H9 (cell line): ENCODE measurements at regions not wholly inside any gene's neighbourhood (a gene's known extent, or its start where the extent isn't known, plus 50 kb on each side); places are given as distances from the start of the nearest gene placed in this dataset.

Source experiments
- DNase-seq: peaks from one replicate; pipeline ENCODE4 v3.0.0-alpha.2; 2017
- H2AFZ ChIP-seq: one replicate; pipeline ENCODE4 v1.6.1; 2013; ENCODE audit warnings: mild to moderate bottlenecking, low read length, control low read depth, moderate library complexity
- H2AK5ac ChIP-seq: 2 replicates; pipeline ENCODE4 v1.6.1; 2013; ENCODE audit warnings: low read length, control low read depth, mixed read lengths; ENCODE audit not compliant: insufficient read length
- H2BK120ac ChIP-seq: one replicate; pipeline ENCODE4 v1.6.1; 2013; ENCODE audit warnings: low read depth, mild to moderate bottlenecking, low read length, control low read depth, inconsistent platforms; ENCODE audit not compliant: poor library complexity, severe bottlenecking
- H2BK12ac ChIP-seq: 2 replicates; pipeline ENCODE4 v1.6.1; 2013; ENCODE audit warnings: low read length, control low read depth, mixed read lengths, low read depth; ENCODE audit not compliant: insufficient read length
- H2BK15ac ChIP-seq: 2 replicates; pipeline ENCODE4 v1.6.1; 2013; ENCODE audit warnings: low read depth, low read length, control low read depth
- H2BK20ac ChIP-seq: one replicate; pipeline ENCODE4 v1.6.1; 2013; ENCODE audit warnings: low read depth, mild to moderate bottlenecking, low read length, control low read depth, inconsistent platforms; ENCODE audit not compliant: poor library complexity, severe bottlenecking
- H2BK5ac ChIP-seq: 2 replicates; pipeline ENCODE4 v1.6.1; 2013; ENCODE audit warnings: low read length, control low read depth, mixed read lengths; ENCODE audit not compliant: insufficient read length
- H3K14ac ChIP-seq: 2 replicates; pipeline ENCODE4 v1.6.1; 2013; ENCODE audit warnings: low read length, control low read depth; ENCODE audit not compliant: insufficient read depth
- H3K18ac ChIP-seq: 2 replicates; pipeline ENCODE4 v1.6.1; 2013; ENCODE audit warnings: low read depth, mild to moderate bottlenecking, mixed read lengths, low read length, control low read depth; ENCODE audit not compliant: insufficient read length
- H3K23ac ChIP-seq: 2 replicates; pipeline ENCODE4 v1.6.1; 2013; ENCODE audit warnings: low read length, control low read depth, mixed read lengths, low read depth; ENCODE audit not compliant: insufficient read length
- H3K23me2 ChIP-seq: 2 replicates; pipeline ENCODE4 v1.6.1; 2013; ENCODE audit warnings: low read depth, mild to moderate bottlenecking, mixed read lengths, low read length, control low read depth; ENCODE audit not compliant: insufficient read length, poor library complexity, severe bottlenecking
- H3K27ac ChIP-seq: 2 replicates; pipeline ENCODE4 v1.5.1; 2013; ENCODE audit warnings: low read length, control low read depth, mixed read lengths, low read depth; ENCODE audit not compliant: insufficient read length
- H3K27me3 ChIP-seq: 2 replicates; pipeline ENCODE4 v1.6.1; 2013; ENCODE audit warnings: low read length, control low read depth, inconsistent platforms; ENCODE audit not compliant: insufficient read depth
- H3K4ac ChIP-seq: 2 replicates; pipeline ENCODE4 v1.6.1; 2013; ENCODE audit warnings: low read depth, mild to moderate bottlenecking, control low read depth, inconsistent platforms, low read length, moderate library complexity
- H3K4me1 ChIP-seq: 2 replicates; pipeline ENCODE4 v1.6.1; 2013; ENCODE audit warnings: low read length, control low read depth, inconsistent platforms; ENCODE audit not compliant: insufficient read depth
- H3K4me2 ChIP-seq: 2 replicates; pipeline ENCODE4 v1.6.1; 2013; ENCODE audit warnings: low read length, control low read depth, mixed read lengths; ENCODE audit not compliant: insufficient read length, insufficient read depth
- H3K56ac ChIP-seq: 2 replicates; pipeline ENCODE4 v1.6.1; 2013; ENCODE audit warnings: low read depth, mild to moderate bottlenecking, mixed read lengths, low read length, control low read depth; ENCODE audit not compliant: insufficient read length
- H3K79me1 ChIP-seq: 2 replicates; pipeline ENCODE4 v1.6.1; 2013; ENCODE audit warnings: low read depth, mild to moderate bottlenecking, moderate library complexity, low read length, control low read depth, inconsistent platforms; ENCODE audit not compliant: insufficient read depth, poor library complexity, severe bottlenecking
- H3K79me2 ChIP-seq: 2 replicates; pipeline ENCODE4 v1.6.1; 2013; ENCODE audit warnings: low read length, control low read depth, inconsistent platforms; ENCODE audit not compliant: insufficient read depth
- H3K9ac ChIP-seq: 2 replicates; pipeline ENCODE4 v1.6.1; 2013; ENCODE audit warnings: low read length, control low read depth, mixed read lengths; ENCODE audit not compliant: insufficient read length; ENCODE audit errors: extremely low read depth
- H3K9me3 ChIP-seq: one replicate; pipeline ENCODE4 v1.6.1; 2013; ENCODE audit warnings: low read depth, low read length, inconsistent platforms; ENCODE audit not compliant: control insufficient read depth
- H3T11ph ChIP-seq: one replicate; pipeline ENCODE4 v1.6.1; 2013; ENCODE audit warnings: mild to moderate bottlenecking, low read length, control low read depth, inconsistent platforms
- H4K20me1 ChIP-seq: one replicate; pipeline ENCODE4 v1.6.1; 2013; ENCODE audit not compliant: control insufficient read depth, insufficient read length, insufficient read depth
- H4K5ac ChIP-seq: 2 replicates; pipeline ENCODE4 v1.6.1; 2013; ENCODE audit warnings: low read depth, mild to moderate bottlenecking, mixed read lengths, low read length, control low read depth; ENCODE audit not compliant: insufficient read length
- H4K8ac ChIP-seq: replicated peaks from 2 replicates; pipeline ENCODE4 v1.6.1; 2013; ENCODE audit warnings: low read length, control low read depth, mixed read lengths, low read depth; ENCODE audit not compliant: insufficient read length
- H4K91ac ChIP-seq: 2 replicates; pipeline ENCODE4 v1.6.1; 2013; ENCODE audit warnings: low read depth, mild to moderate bottlenecking, moderate library complexity, mixed read lengths, low read length, control low read depth; ENCODE audit not compliant: insufficient read length
- H3K27ac Mint-ChIP-seq, 3 experiments: 2 replicates in 2 of 3; 3 replicates in 1 of 3; pipeline ENCODE4 v1.8.0; 2020 to 2021; ENCODE audit warnings: mixed read lengths in 3 of 3, mild to moderate bottlenecking in 1 of 3, moderate library complexity in 1 of 3
- H3K27me3 Mint-ChIP-seq: 2 replicates; pipeline ENCODE4 v1.8.0; 2021; ENCODE audit warnings: low read depth, mild to moderate bottlenecking, moderate library complexity, mixed read lengths
- H3K36me3 Mint-ChIP-seq, 3 experiments: 2 replicates in 2 of 3; 3 replicates in 1 of 3; pipeline ENCODE4 v1.8.0; 2020 to 2021; ENCODE audit warnings: low read depth in 3 of 3, mixed read lengths in 3 of 3; ENCODE audit not compliant: insufficient read depth in 1 of 3
- H3K4me1 Mint-ChIP-seq, 2 experiments: 2 replicates each; pipeline ENCODE4 v1.8.0; 2020; ENCODE audit warnings: mixed read lengths in 2 of 2
- H3K4me3 Mint-ChIP-seq, 2 experiments: 2 replicates in 1 of 2; 3 replicates in 1 of 2; pipeline ENCODE4 v1.8.0; 2020 to 2021; ENCODE audit warnings: mild to moderate bottlenecking in 2 of 2, mixed read lengths in 2 of 2, moderate library complexity in 1 of 2
- H3K9me3 Mint-ChIP-seq, 2 experiments: 2 replicates in 1 of 2; 3 replicates in 1 of 2; pipeline ENCODE4 v1.8.0; 2020; ENCODE audit warnings: mild to moderate bottlenecking in 2 of 2, mixed read lengths in 2 of 2, moderate library complexity in 1 of 2
- WGBS: extraction: QIAGEN DNeasy Blood & Tissue Kit; methylation state at CpG from one replicate; pipeline ENCODE4 v1.1.7; 2013; ENCODE audit warnings: missing lambda C conversion rate, low lambda C conversion rate, mixed read lengths; ENCODE audit not compliant: insufficient read length; ENCODE audit errors: extremely low coverage; 5-methylcytosine and 5-hydroxymethylcytosine counted together
- TF ChIP-seq, protein P1 (sequence below): fragments of 200-600 bp; sonication (generic); conservative IDR thresholded peaks from 3 replicates; pipeline ENCODE4 v1.8.0; 2021; ENCODE audit warnings: antibody characterized with exemption, mild to moderate bottlenecking

DNA sequence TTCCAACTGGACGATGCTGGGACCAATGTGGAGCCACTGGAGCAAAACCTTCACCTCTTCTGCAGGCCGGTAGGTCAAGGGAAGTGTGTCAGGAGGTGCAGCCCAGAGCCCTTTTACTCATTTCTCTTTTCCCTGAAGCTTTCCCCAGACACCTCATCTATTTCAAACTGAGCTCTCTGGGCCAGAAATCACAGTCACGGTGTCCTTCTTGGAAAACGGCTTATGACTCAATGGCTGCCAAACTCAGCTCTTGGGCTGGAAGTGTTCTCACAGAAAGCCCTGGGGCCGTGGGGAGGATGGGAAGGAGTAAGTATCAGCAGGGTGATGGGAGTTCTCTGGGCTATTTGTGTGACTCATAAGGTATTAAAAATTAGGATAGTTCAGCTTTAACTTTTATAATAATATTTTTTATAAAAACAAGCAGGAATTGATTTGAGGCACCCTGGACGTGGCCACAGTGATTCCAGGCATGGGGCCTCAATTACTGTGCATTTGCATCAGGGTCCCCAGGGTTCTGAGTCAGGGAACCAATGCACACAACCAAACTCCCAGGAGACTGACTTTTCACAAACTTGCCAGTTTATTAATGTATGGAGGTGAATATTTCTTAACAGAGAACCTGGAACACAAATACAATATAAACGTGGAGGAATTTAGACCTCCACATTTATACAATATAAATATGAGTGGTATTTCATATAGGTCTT lies 187.4 kb upstream of the TMEM72 start:
- Histone ChIP-seq H3K4me2 (no peak overlapping the region), H3K23ac (no peak overlapping the region), H3K27ac (no peak overlapping the region), H2BK120ac (no peak overlapping the region), H3K9ac (no peak overlapping the region), H2BK15ac (no peak overlapping the region), H2BK20ac (no peak overlapping the region), H4K5ac (no peak overlapping the region), H2AK5ac (no peak overlapping the region), H2AFZ (no peak overlapping the region), H3K23me2 (no peaks in the 10 kb centered on the region), H3K27me3 (no peaks in the 10 kb centered on the region), H3K14ac (no peak overlapping the region), H3K18ac (no peak overlapping the region), H2BK5ac (no peak overlapping the region), H2BK12ac (no peak overlapping the region), H4K20me1 (no peaks in the 10 kb centered on the region), H4K8ac (no peak overlapping the region), H3T11ph (no peak overlapping the region), H3K4me1 (no peaks in the 10 kb centered on the region), H3K56ac (no peak overlapping the region), H3K4ac (no peak overlapping the region), H3K79me1 (no peaks in the 10 kb centered on the region), H4K91ac (no peak overlapping the region), H3K9me3 (no peaks in the 10 kb centered on the region), H3K79me2 (no peaks in the 10 kb centered on the region)
- H3K4me1 Mint-ChIP-seq = no peaks in the 10 kb centered on the region; a peak in 1 of 4 replicates
- no peak for DNase-seq
- WGBS = no CpG with 5 or more reads among the region's 7 CpGs
- no peaks in the 10 kb centered on the region for H3K27me3 Mint-ChIP-seq
- no peak overlapping the region for H3K4me3 Mint-ChIP-seq
- H3K9me3 Mint-ChIP-seq = no peaks in the 10 kb centered on the region
- no peak overlapping the region for H3K27ac Mint-ChIP-seq
- H3K36me3 Mint-ChIP-seq = no peaks in the 10 kb centered on the region
- TF ChIP-seq, protein P1, sequence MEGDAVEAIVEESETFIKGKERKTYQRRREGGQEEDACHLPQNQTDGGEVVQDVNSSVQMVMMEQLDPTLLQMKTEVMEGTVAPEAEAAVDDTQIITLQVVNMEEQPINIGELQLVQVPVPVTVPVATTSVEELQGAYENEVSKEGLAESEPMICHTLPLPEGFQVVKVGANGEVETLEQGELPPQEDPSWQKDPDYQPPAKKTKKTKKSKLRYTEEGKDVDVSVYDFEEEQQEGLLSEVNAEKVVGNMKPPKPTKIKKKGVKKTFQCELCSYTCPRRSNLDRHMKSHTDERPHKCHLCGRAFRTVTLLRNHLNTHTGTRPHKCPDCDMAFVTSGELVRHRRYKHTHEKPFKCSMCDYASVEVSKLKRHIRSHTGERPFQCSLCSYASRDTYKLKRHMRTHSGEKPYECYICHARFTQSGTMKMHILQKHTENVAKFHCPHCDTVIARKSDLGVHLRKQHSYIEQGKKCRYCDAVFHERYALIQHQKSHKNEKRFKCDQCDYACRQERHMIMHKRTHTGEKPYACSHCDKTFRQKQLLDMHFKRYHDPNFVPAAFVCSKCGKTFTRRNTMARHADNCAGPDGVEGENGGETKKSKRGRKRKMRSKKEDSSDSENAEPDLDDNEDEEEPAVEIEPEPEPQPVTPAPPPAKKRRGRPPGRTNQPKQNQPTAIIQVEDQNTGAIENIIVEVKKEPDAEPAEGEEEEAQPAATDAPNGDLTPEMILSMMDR = no peak
